Skeletal muscle tissue (tissue), 3 donors: ENCODE measurements at regions not wholly inside any gene's neighbourhood (a gene's known extent, or its start where the extent isn't known, plus 50 kb on each side); places are given as distances from the start of the nearest gene placed in this dataset.
"Not testable (repeated sequence)": the region's sequence is repeated elsewhere in the genome, so short reads cannot be mapped to it uniquely, and the experiment has no call there.

Experiments
- H3K27ac ChIP-seq: one replicate; pipeline ENCODE4 v1.7.0; 2013; ENCODE audit warnings: mild to moderate bottlenecking, low read depth, low read length, inconsistent platforms
- H3K27me3 ChIP-seq, 3 donors: one replicate each; pipeline ENCODE4 v1.7.0; 2013; ENCODE audit warnings: low read length in 3 of 3; ENCODE audit not compliant: control insufficient read depth in 3 of 3, insufficient read depth in 3 of 3
- H3K36me3 ChIP-seq, 3 donors: one replicate each; pipeline ENCODE4 v1.7.0; 2013; ENCODE audit warnings: low read length in 3 of 3; ENCODE audit not compliant: control insufficient read depth in 3 of 3, insufficient read depth in 3 of 3
- H3K4me1 ChIP-seq, 3 donors: one replicate each; pipeline ENCODE4 v1.7.0; 2013; ENCODE audit warnings: low read length in 3 of 3, mild to moderate bottlenecking in 3 of 3; ENCODE audit not compliant: control insufficient read depth in 3 of 3, insufficient read depth in 3 of 3
- H3K4me3 ChIP-seq, 3 donors: one replicate each; pipeline ENCODE4 v1.7.0; 2013; ENCODE audit warnings: low read length in 3 of 3
- H3K9ac ChIP-seq, 3 donors: one replicate each; pipeline ENCODE4 v1.7.0; 2013; ENCODE audit warnings: low read length in 3 of 3, mild to moderate bottlenecking in 3 of 3, moderate library complexity in 2 of 3, low read depth in 1 of 3
- H3K9me3 ChIP-seq, 3 donors: one replicate each; pipeline ENCODE4 v1.7.0; 2013; ENCODE audit warnings: low read length in 3 of 3; ENCODE audit not compliant: control insufficient read depth in 3 of 3
- donor health status: Osteomylitis.

GRCh38 chr1:70587872-70588366 lies 176.9 kb downstream of the CTH start:
- Histone ChIP-seq H3K27ac (no peak overlapping the region), H3K4me3 (no peak overlapping the region), H3K9ac (no peak overlapping the region), H3K4me1 (no peaks in the 10 kb centered on the region), H3K36me3 (no peaks in the 10 kb centered on the region), H3K27me3 (no peaks in the 10 kb centered on the region), H3K9me3 (no peaks in the 10 kb centered on the region)

- H3K27me3 ChIP-seq, H3K4me3 ChIP-seq, H3K9me3 ChIP-seq, H3K27ac ChIP-seq, H3K4me1 ChIP-seq, H3K36me3 ChIP-seq, H3K9ac ChIP-seq: not testable (repeated sequence)
Measured at GRCh38 chr1:70593551-70593950, 182.5 kb downstream of the CTH start.

GRCh38 chr1:70608815-70609214 lies 197.7 kb downstream of the CTH start:
- Histone ChIP-seq H3K4me1 (no peaks in the 10 kb centered on the region), H3K4me3 (no peak overlapping the region), H3K36me3 (no peaks in the 10 kb centered on the region), H3K27me3 (no peaks in the 10 kb centered on the region), H3K9me3 (no peaks in the 10 kb centered on the region), H3K9ac (no peak overlapping the region), H3K27ac (no peak overlapping the region)

- not testable (repeated sequence) for H3K27me3 ChIP-seq, H3K4me1 ChIP-seq, H3K27ac ChIP-seq, H3K9ac ChIP-seq, H3K9me3 ChIP-seq, H3K36me3 ChIP-seq, H3K4me3 ChIP-seq
Measured at GRCh38 chr1:70610164-70610563, 199.1 kb downstream of the CTH start.

- H3K4me3 ChIP-seq = no peak overlapping the region
- H3K27me3 ChIP-seq = no peaks in the 10 kb centered on the region
- no peaks in the 10 kb centered on the region for H3K9me3 ChIP-seq
- no peaks in the 10 kb centered on the region for H3K36me3 ChIP-seq
- H3K27ac ChIP-seq = no peak overlapping the region
- H3K4me1 ChIP-seq = no peaks in the 10 kb centered on the region
- no peak overlapping the region for H3K9ac ChIP-seq
Measured at GRCh38 chr1:70616946-70617345, 205.9 kb downstream of the CTH start.

- no peak overlapping the region for H3K27ac ChIP-seq
- no peaks in the 10 kb centered on the region for H3K27me3 ChIP-seq
- H3K4me3 ChIP-seq = no peak overlapping the region
- H3K9ac ChIP-seq = no peak overlapping the region
- H3K36me3 ChIP-seq = no peaks in the 10 kb centered on the region
- no peaks in the 10 kb centered on the region for H3K4me1 ChIP-seq
- H3K9me3 ChIP-seq = no peaks in the 10 kb centered on the region
Measured at GRCh38 chr1:70617728-70618127, 206.7 kb downstream of the CTH start.

GRCh38 chr1:70627910-70628309 lies 216.8 kb downstream of the CTH start:
- Histone ChIP-seq H3K4me1 (no peaks in the 10 kb centered on the region), H3K27me3 (no peaks in the 10 kb centered on the region), H3K27ac (no peak overlapping the region), H3K9me3 (no peaks in the 10 kb centered on the region), H3K9ac (no peak overlapping the region), H3K4me3 (no peak overlapping the region), H3K36me3 (no peaks in the 10 kb centered on the region)

- H3K4me3 ChIP-seq = no peak overlapping the region
- H3K9me3 ChIP-seq = no peaks in the 10 kb centered on the region
- no peaks in the 10 kb centered on the region for H3K4me1 ChIP-seq
- no peaks in the 10 kb centered on the region for H3K27me3 ChIP-seq
- H3K27ac ChIP-seq = no peak overlapping the region
- no peaks in the 10 kb centered on the region for H3K36me3 ChIP-seq
- no peak overlapping the region for H3K9ac ChIP-seq
Measured at GRCh38 chr1:70628973-70629372, 217.9 kb downstream of the CTH start.

- Histone ChIP-seq H3K4me1 (no peaks in the 10 kb centered on the region), H3K27ac (no peak overlapping the region), H3K4me3 (no peak overlapping the region), H3K9me3 (no peaks in the 10 kb centered on the region), H3K27me3 (no peaks in the 10 kb centered on the region), H3K9ac (no peak overlapping the region), H3K36me3 (no peaks in the 10 kb centered on the region)
Measured at GRCh38 chr1:70633004-70633403, 221.9 kb downstream of the CTH start.

GRCh38 chr1:70635868-70636267 lies 224.8 kb downstream of the CTH start:
- no peaks in the 10 kb centered on the region for H3K4me1 ChIP-seq
- H3K27ac ChIP-seq = no peak overlapping the region

GRCh38 chr1:70641868-70642267 lies 230.8 kb downstream of the CTH start:
- H3K36me3 ChIP-seq = no peaks in the 10 kb centered on the region
- H3K4me3 ChIP-seq = no peak overlapping the region
- H3K9ac ChIP-seq = no peak overlapping the region
- no peaks in the 10 kb centered on the region for H3K4me1 ChIP-seq
- no peak overlapping the region for H3K27ac ChIP-seq
- no peaks in the 10 kb centered on the region for H3K27me3 ChIP-seq
- no peaks in the 10 kb centered on the region for H3K9me3 ChIP-seq

More at GRCh38 chr1:70635868-70636267, 224.8 kb downstream of the CTH start:
- H3K4me3 ChIP-seq = no peak overlapping the region
- no peaks in the 10 kb centered on the region for H3K36me3 ChIP-seq
- H3K9me3 ChIP-seq = no peaks in the 10 kb centered on the region
- H3K9ac ChIP-seq = no peak overlapping the region
- no peaks in the 10 kb centered on the region for H3K27me3 ChIP-seq
